Prostate gland (tissue), 2 donors: ENCODE measurements at regions not wholly inside any gene's neighbourhood (a gene's known extent, or its start where the extent isn't known, plus 50 kb on each side); places are given as distances from the start of the nearest gene placed in this dataset.

Source experiments
- POLR2A ChIP-seq: fragments of 450-650 bp; IDR thresholded peaks from one replicate; pipeline ENCODE4 v1.6.1; 2016; ENCODE audit warnings: antibody characterized with exemption, mild to moderate bottlenecking
- POLR2AphosphoS5 ChIP-seq: sonication (generic); formaldehyde crosslinking; IDR thresholded peaks from one replicate; pipeline ENCODE4 v1.6.1; 2017; ENCODE audit warnings: antibody characterized with exemption
- TF ChIP-seq, protein P1 (sequence below), 4 experiments: fragments of 200-600 bp in 2 of 4; fragments of 450-650 bp in 2 of 4; sonication (generic) in 2 of 4; IDR thresholded peaks; 1 replicate in 3 of 4; 2 replicates in 1 of 4; pipeline ENCODE4 v1.5.1; 2016 to 2019; ENCODE audit warnings: antibody characterized with exemption in 4 of 4, mild to moderate bottlenecking in 2 of 4, moderate library complexity in 2 of 4

- TF ChIP-seq POLR2A (no peak), POLR2AphosphoS5 (no peak)
- TF ChIP-seq, protein P1, sequence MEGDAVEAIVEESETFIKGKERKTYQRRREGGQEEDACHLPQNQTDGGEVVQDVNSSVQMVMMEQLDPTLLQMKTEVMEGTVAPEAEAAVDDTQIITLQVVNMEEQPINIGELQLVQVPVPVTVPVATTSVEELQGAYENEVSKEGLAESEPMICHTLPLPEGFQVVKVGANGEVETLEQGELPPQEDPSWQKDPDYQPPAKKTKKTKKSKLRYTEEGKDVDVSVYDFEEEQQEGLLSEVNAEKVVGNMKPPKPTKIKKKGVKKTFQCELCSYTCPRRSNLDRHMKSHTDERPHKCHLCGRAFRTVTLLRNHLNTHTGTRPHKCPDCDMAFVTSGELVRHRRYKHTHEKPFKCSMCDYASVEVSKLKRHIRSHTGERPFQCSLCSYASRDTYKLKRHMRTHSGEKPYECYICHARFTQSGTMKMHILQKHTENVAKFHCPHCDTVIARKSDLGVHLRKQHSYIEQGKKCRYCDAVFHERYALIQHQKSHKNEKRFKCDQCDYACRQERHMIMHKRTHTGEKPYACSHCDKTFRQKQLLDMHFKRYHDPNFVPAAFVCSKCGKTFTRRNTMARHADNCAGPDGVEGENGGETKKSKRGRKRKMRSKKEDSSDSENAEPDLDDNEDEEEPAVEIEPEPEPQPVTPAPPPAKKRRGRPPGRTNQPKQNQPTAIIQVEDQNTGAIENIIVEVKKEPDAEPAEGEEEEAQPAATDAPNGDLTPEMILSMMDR (IDR thresholded peaks at IDR 0.05): no peak
These were observed 301.8 kb downstream of the TRIB2 start for GRCh38 chr2:13018490-13018889.
